Heart right ventricle (tissue), 16 donors: ENCODE measurements at regions not wholly inside any gene's neighbourhood (a gene's known extent, or its start where the extent isn't known, plus 50 kb on each side); places are given as distances from the start of the nearest gene placed in this dataset.
A peak's percentile ranks its signal among the peaks of the same experiment; 100 is the strongest.

ENCODE experiments used
- ATAC-seq, 8 donors: fragments of 200-7000 bp; cut with Tn5 transposase; one replicate each; pipeline ENCODE4 v1.9.1; 2020; ENCODE audit warnings: mild to moderate bottlenecking in 8 of 8, moderate library complexity in 8 of 8, moderate number of reproducible peaks in 1 of 8
- DNase-seq, 2 donors: peaks; one replicate each; pipeline ENCODE4 v3.0.0-alpha.2; 2020
- H3K27ac ChIP-seq, 10 donors: fragments of 200-600 bp; sonication (generic) in 2 of 10; one replicate each; pipeline versions ENCODE4 v1.5.0 to v1.8.0; 2020 to 2022; ENCODE audit warnings: mild to moderate bottlenecking in 3 of 10
- H3K27me3 ChIP-seq, 7 donors: fragments of 200-600 bp; one replicate each; pipeline ENCODE4 v1.8.0; 2021 to 2022; ENCODE audit warnings: mild to moderate bottlenecking in 2 of 7
- H3K36me3 ChIP-seq, 9 donors: fragments of 200-600 bp; sonication (generic) in 1 of 9; one replicate each; pipeline versions ENCODE4 v1.5.0 to v1.8.0; 2020 to 2022; ENCODE audit warnings: mild to moderate bottlenecking in 2 of 9
- H3K4me1 ChIP-seq, 9 donors: fragments of 200-600 bp; sonication (generic) in 1 of 9; one replicate each; pipeline versions ENCODE4 v1.5.0 to v1.8.0; 2020 to 2022; ENCODE audit warnings: mild to moderate bottlenecking in 4 of 9
- H3K4me3 ChIP-seq, 10 donors: fragments of 200-600 bp; sonication (generic) in 2 of 10; one replicate each; pipeline versions ENCODE4 v1.5.0 to v1.8.0; 2020 to 2022; ENCODE audit warnings: mild to moderate bottlenecking in 7 of 10, moderate library complexity in 2 of 10
- H3K9me3 ChIP-seq, 11 donors: fragments of 200-600 bp in 10 of 11; sonication (generic) in 2 of 11; one replicate each; pipeline versions ENCODE4 v1.5.0 to v1.8.0; 2013 to 2022; ENCODE audit warnings: mild to moderate bottlenecking in 2 of 11, control low read depth in 1 of 11, moderate library complexity in 1 of 11
- CTCF ChIP-seq, 9 donors: fragments of 200-600 bp; sonication (generic) in 2 of 9; IDR thresholded peaks; one replicate each; pipeline versions ENCODE4 v1.5.0 to v1.8.0; 2021 to 2022; ENCODE audit warnings: antibody characterized with exemption in 9 of 9, mild to moderate bottlenecking in 5 of 9, moderate library complexity in 1 of 9
- WGBS, 2 donors: extraction: QIAGEN DNeasy Blood & Tissue Kit; methylation state at CpG; one replicate each; pipeline ENCODE4 v1.1.7; 2013; ENCODE audit warnings: inconsistent platforms in 1 of 2; 5-methylcytosine and 5-hydroxymethylcytosine counted together
- intact Hi-C, 10 donors: fragments of 100-400 bp; cut with DNase I; formaldehyde crosslinking; loops; one replicate each; pipeline versions ENCODE4 v1.11.1 to v1.14.2; 2022
- donor health status: Arrhythmogenic right ventricular cardiomyopathy.
- donor health status: ischemic (EF 13 %, LVEDD 7.1; RV severe dilation, severe dysfunction).
- donor health status: healthy with polysubstance abuse.
- donor health status: DM: no; HTN: yes; CAD: no.
- donor health status: DM: no; HTN: no; CAD: no.
- donor health status: ischemic (EF 25% LVEDD 6.9; RV normal size, moderate dysfunction).
- donor health status: ischemic (EF 25% LVEDD 5.7; RV mildly dilated, moderate dysfunction).
- donor health status: healthy.
- donor health status: DM: yes; HTN: yes; CAD: no.
- donor health status: Ischemic cardiomyopathy.
- donor health status: ischemic (EF 35%, LVEDD 5.7; RV mildly dilated, moderate dysfunction).
- donor health status: nonischemic (EF 11% LVEDD 7.7; RV severe dilation, severe dysfunction).
- donor health status: DM: yes; HTN: yes; CAD: no.
- donor health status: PGD.
- donor health status: ischemic (EF 29% LVEDD 5.4; RV normal size, mild dysfunction).
- donor health status: nonischemic (EF 23%, LVEDD 6.1; RV moderate dilation, normal function).

- H3K36me3 ChIP-seq, result no peaks in the 10 kb centered on the region
- H3K9me3 ChIP-seq, result no peaks in the 10 kb centered on the region
- intact Hi-C loops, result loop anchor here in 2 of 10 donors (5.0 to 10.0 kb wide), 2 partner anchors 129 to 131 kb away; partner anchors contain the start of gene TBX20 (in 1 of the 2)
- TF ChIP-seq CTCF (IDR thresholded peaks at IDR 0.05), result no peak
- 81 to 82% methylated on average over 8 of the region's 8 CpGs for WGBS, 2 donors
- no peak for DNase-seq
- H3K27me3 ChIP-seq, result peaks cover 0 to 2% (median 0%) of the 10 kb centered on the region in 7 donors
- peak in 1 of 8 donors; percentile 36 for ATAC-seq
- peaks cover 0 to 22% (median 4%) of the 10 kb centered on the region in 9 donors for H3K4me1 ChIP-seq
- peak overlapping the region in 9 of 10 donors; percentile 13 to 71 (median 58) for H3K27ac ChIP-seq
- no peak overlapping the region for H3K4me3 ChIP-seq
Observed at GRCh38 chr7:35386082-35386815, 132.3 kb upstream of the TBX20 start.

GRCh38 chr7:35384761-35385700 is 131.1 kb upstream of the TBX20 start:
- H3K4me3 ChIP-seq, result no peak overlapping the region
- no peaks in the 10 kb centered on the region for H3K9me3 ChIP-seq
- H3K4me1 ChIP-seq, result peaks cover 0 to 22% (median 4%) of the 10 kb centered on the region in 9 donors
- ATAC-seq (peak; percentile 89 to 91 (median 90)), DNase-seq (peak; percentile 67 to 80)
- 61 to 66% methylated on average over 10 of the region's 10 CpGs for WGBS, 2 donors
- H3K27me3 ChIP-seq, result no peaks in the 10 kb centered on the region
- H3K36me3 ChIP-seq, result no peaks in the 10 kb centered on the region
- intact Hi-C loops, result loop anchor here in 3 of 10 donors (1.0 to 10.0 kb wide), 3 partner anchors 28 to 130 kb away; partner anchors contain the start of gene TBX20 (in 1 of the 3)
- no peak for TF ChIP-seq CTCF (IDR thresholded peaks at IDR 0.05)
- H3K27ac ChIP-seq, result peak overlapping the region in 7 of 10 donors; percentile 12 to 71 (median 58)

GRCh38 chr7:35380739-35381224 is 126.9 kb upstream of the TBX20 start:
- no peak overlapping the region for H3K4me3 ChIP-seq
- DNase-seq, result no peak
- ATAC-seq, result peak in 1 of 8 donors; percentile 8
- H3K4me1 ChIP-seq, result peaks cover 0 to 12% (median 7%) of the 10 kb centered on the region in 9 donors
- intact Hi-C loops, result loop anchor here in 1 of 10 donors (10.0 kb wide), 1 partner anchor 126 kb away; the partner anchor contains the start of gene TBX20
- no peaks in the 10 kb centered on the region for H3K9me3 ChIP-seq
- 83 to 95% methylated on average over 6 of the region's 6 CpGs for WGBS, 2 donors
- no peaks in the 10 kb centered on the region for H3K27me3 ChIP-seq
- H3K36me3 ChIP-seq, result no peaks in the 10 kb centered on the region
- no peak for TF ChIP-seq CTCF (IDR thresholded peaks at IDR 0.05)
- no peak overlapping the region for H3K27ac ChIP-seq

- peak overlapping the region in 1 of 10 donors; percentile 6 for H3K27ac ChIP-seq
Observed at GRCh38 chr7:35379481-35379880, 125.6 kb upstream of the TBX20 start.

More at GRCh38 chr7:35379481-35379880, 125.6 kb upstream of the TBX20 start:
- DNase-seq (peak in 1 of 2 donors; percentile 41), ATAC-seq (peak in 2 of 8 donors; percentile 21 to 56)
- Histone ChIP-seq H3K4me3 (no peak overlapping the region), H3K4me1 (peaks cover 0 to 17% (median 9%) of the 10 kb centered on the region in 9 donors), H3K27me3 (no peaks in the 10 kb centered on the region), H3K9me3 (no peaks in the 10 kb centered on the region), H3K36me3 (no peaks in the 10 kb centered on the region)
- intact Hi-C loops, result loop anchor here in 1 of 10 donors (2.0 to 10.0 kb wide), 2 partner anchors 27 to 65 kb away; no protein-coding TSS in a partner anchor
- no peak for TF ChIP-seq CTCF (IDR thresholded peaks at IDR 0.05)
- 54 to 71% methylated on average over 3 of the region's 3 CpGs for WGBS, 2 donors
